ENCODE measurements at regions not wholly inside any gene's neighbourhood (a gene's known extent, or its start where the extent isn't known, plus 50 kb on each side); places are given as distances from the start of the nearest gene placed in this dataset.
"Not testable (repeated sequence)": the region's sequence is repeated elsewhere in the genome, so short reads cannot be mapped to it uniquely, and the experiment has no call there.

- no peak for DNase-seq (ENCODE audit: low spot score)
Measured at GRCh38 chr1:14396100-14396499, 202.4 kb upstream of the KAZN start.

GRCh38 chr1:14403961-14404645 is 194.4 kb upstream of the KAZN start:
- no peak for DNase-seq (ENCODE audit: low spot score)

- DNase-seq (ENCODE audit: low spot score) = no peak
Measured at GRCh38 chr1:14404862-14405301, 193.6 kb upstream of the KAZN start.

- DNase-seq (ENCODE audit: low spot score) = no peak
Measured at GRCh38 chr1:14412235-14412634, 186.2 kb upstream of the KAZN start.

DNA sequence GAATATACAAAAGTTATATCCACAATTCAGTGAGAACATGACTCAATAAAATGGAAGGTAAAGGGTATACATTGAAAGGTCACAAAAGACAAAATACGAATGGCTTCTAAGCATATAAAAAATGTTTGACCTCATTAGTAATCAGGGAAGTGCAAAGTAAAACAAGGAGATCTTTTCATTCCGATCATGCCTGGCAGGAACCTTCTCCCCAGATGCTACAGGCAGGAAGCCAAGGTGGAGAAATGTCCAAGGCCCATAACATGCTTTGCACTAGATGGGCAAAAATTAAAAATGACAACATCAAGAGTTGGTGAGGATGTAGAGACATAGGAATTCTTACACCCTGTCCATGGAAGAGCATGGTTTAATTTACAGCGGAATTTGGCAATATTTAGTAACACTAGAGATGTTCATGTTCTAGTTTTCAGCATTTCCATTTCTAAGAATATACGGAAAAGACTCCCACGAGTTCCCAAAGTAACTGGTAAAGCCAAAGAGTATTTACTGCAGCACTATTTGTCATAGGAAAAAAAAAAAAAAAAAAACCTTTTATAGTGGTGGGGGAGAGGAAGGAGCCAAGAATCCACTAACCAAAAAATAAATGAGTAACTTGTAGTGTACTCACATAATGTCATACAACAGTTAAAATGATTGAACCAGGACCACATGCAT is 184.5 kb upstream of the KAZN start:
- DNase-seq (ENCODE audit: low spot score) = no peak

DNA sequence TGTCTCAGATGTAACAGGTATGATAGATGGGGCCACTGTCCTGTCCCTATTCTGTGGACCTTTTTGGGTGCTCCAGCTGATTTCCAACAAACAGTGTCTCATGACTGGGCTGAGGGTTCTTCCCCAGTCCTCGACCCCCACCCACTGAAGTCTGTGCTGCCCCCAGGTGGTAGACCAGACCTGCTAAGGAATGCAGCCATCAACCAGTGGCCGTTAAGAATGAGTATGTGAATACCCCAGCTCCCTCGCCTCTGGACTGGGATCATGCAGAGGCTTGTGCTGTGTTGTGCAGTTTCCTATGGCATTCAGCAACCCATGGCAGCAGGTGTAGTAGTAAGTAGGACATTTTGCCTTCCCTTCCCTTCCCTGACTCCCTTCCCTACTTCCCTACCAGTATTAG is 183.1 kb upstream of the KAZN start:
- DNase-seq (ENCODE audit: low spot score) = no peak

- DNase-seq (ENCODE audit: low spot score) = not testable (repeated sequence)
Measured at GRCh38 chr1:14419778-14420218, 178.7 kb upstream of the KAZN start.

DNA sequence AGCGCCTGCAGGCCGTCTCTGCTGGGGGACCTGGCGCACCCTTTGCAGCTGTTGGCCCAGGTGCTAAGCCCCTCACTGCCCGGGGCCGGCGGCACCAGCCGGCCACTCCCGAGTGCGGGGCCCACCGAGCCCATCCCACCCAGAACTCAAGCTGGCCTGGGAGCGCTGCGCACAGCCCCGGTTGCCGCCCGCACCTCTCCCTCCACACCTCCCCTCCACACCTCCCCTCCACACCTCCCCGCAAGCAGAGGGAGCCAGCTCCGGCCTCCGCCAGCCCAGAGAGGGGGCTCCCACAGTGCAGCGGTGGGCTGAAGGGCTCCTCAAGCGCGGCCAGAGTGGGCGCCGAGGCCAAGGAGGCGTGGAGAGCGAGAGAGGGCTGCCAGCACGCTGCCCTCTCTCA is 177.8 kb upstream of the KAZN start:
- DNase-seq (ENCODE audit: low spot score) = no peak

DNA sequence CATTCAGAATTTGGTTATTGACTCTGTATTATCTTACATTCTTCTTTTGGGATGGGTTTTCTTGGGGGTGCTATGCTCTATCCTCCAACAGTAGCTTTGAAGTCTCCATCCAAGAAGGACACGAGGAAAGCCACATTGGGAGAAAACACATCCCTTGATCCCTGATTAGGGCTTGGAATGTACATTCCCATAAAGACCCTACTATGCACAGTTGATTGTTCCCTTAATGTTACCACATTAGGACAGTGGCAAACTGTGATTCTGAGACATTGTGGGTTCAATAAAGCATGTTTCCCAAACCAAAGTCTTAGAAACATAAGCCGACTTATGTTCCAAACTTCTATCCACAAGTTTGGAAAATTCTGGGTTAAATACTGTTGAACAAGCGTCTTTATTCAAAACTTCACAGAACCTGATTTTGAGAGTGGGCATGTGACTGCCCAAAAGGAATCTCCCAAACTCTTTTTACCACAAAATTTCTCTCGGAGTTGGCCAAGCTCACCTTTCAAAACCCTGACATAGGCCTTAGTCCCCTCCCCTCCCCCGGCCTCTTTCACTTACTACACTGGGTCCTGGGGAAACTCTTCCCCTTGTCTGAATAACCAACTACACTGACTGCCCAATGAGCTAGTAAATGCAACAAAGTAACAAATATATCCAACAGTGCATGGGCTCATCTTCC is 177.0 kb upstream of the KAZN start:
- DNase-seq (ENCODE audit: low spot score) = no peak

DNA sequence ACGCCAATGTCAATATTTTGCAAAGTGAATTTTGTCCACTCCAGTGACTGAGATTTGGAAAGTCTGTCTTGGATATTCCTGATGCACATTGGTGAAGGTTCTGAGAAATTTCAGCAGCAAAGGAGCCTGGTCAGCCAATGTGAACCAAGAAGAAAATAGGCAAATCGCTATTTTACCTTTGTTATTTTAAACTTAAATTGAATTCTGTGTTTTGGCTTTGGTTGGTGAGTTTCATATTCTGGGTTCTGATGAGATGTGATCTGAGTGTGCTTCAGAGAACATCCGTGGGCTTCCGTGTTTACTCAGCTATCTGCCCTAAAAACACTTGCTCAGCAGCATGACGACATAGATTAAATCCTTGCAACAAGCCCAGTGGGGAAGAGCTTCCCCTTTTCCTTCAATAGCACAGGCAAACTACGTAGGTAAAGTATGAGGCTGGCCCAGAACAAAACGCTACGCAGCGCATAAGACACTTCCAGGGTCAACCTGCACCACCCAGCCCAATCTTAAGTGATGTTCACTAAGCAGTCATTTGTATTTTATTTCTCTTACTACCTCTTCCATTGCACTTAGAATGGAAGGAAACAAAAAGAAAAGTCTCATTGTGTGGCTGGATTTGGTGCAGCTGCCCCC is 176.4 kb upstream of the KAZN start:
- DNase-seq (ENCODE audit: low spot score) = no peak

DNA sequence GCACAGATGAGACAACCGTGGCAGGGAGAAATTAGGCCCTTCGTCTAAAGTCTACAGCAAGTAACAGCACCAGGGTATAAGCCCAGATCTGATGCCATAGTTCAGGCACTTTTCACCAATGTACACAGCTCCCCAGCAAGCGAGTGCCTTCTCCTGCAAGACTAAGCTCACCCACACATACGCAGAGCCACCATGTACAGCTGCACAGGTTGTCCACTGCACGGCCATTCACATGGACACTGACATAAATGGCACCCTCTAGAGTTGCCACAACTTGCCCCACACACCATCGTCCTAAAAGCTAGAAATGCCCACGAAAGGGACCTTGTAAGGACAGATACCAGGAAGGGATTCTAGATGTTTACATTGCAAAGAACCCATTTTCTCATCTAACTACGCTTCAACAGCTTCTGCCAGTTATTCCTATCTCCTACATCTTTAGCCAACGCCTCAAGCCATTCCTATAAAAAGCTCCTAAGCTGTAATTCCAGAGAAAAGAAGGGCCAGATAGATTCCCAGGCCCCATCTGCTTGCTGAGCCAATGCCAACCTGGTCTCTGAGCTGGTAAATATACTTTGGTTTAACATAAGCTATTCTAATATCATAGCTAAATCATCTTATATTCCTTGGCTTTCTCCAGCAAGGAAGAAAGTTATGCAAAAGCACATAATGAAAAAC is 174.0 kb upstream of the KAZN start:
- no peak for DNase-seq (ENCODE audit: low spot score)

GRCh38 chr1:14426854-14427253 is 171.6 kb upstream of the KAZN start:
- DNase-seq (ENCODE audit: low spot score) = no peak

DNA sequence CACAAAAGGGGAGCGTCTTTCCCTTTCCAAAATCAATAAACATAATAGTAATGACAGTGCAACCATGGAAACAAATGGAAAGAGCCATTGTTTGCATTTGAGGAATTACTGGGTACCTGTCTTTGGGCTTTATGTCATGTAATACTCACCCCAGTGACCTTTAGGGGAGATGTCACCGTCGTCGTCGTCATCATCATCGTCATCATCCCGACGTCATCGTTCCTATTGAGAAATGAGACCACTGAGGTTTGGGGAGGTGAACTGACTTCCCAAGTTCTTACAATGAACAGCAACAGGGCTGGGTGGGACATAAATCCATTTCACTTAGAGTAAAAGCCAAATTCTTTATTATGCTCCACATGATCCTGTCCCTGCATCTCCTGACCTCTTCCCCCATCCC is 168.9 kb upstream of the KAZN start:
- DNase-seq (ENCODE audit: low spot score) = no peak

DNA sequence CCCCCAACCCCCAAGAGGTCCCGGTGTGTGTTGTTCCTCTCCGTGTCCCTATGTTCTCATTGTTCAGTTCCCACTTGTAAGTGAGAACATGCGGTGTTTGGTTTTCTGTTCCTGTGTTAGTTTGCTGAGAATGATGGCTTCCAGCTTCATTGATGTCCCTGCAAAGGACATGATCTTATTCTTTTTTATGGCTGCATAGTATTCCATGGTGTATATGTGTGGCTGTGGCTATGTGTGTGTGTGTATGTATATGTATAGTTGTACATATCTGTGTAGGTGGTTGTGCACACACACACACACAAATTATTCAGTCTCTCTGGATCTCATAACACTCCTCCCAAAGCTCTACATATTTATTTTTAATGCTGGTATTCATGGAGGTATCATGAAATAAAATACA is 165.8 kb upstream of the KAZN start:
- DNase-seq (ENCODE audit: low spot score) = not testable (repeated sequence)

- no peak for DNase-seq (ENCODE audit: low spot score)
Measured at GRCh38 chr1:14435368-14436023, 163.0 kb upstream of the KAZN start.

GRCh38 chr1:14437417-14437918 is 161.0 kb upstream of the KAZN start:
- no peak for DNase-seq (ENCODE audit: low spot score)

- no peak for DNase-seq (ENCODE audit: low spot score)
Measured at GRCh38 chr1:14438127-14438769, 160.2 kb upstream of the KAZN start.

DNA sequence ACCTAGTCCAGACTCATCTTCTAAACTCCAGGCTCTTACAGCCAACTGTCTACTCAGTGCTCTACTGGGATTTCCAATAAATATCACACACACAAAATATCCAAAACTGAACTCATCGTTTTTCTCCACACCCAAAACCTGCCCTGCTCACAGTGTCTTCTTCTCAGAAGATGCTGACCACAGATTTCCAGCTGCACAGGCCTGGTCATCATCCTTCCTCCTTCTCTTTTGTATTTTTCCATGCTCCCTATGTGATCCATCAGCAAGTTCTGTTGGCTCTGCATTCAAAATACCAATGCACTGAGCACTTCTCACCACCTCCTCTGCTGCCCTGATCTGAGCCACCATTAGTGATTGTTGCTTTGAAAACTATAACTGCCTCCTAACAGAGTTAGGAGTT is 159.5 kb upstream of the KAZN start:
- no peak for DNase-seq (ENCODE audit: low spot score)

DNA sequence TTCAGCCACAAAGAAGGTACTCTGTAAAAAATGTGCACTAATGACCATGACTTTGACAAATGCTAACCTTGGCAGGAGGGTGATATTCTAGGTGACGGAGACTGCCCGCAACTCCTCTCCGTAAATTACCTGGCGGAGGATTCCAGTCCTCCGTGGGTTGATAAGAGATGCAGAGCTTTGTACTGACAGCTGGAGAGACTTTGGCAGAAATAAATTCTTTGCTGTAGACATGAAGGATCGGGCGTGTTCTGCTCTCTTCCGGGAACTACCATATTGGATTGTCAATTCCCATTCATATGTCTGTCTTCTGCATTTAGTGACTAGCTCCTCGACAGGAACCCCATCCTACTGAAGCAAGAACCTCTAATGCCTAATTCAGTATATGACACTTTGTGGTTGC is 158.3 kb upstream of the KAZN start:
- DNase-seq (ENCODE audit: low spot score) = no peak

- DNase-seq (ENCODE audit: low spot score) = no peak
Measured at GRCh38 chr1:14440731-14441130, 157.8 kb upstream of the KAZN start.

- DNase-seq (ENCODE audit: low spot score) = no peak
Measured at GRCh38 chr1:14441302-14441741, 157.2 kb upstream of the KAZN start.
